HepG2 (cell line): ENCODE measurements at regions not wholly inside any gene's neighbourhood (a gene's known extent, or its start where the extent isn't known, plus 50 kb on each side); places are given as distances from the start of the nearest gene placed in this dataset.
A peak's percentile ranks its signal among the peaks of the same experiment; 100 is the strongest.

Experiments used
- CHCHD3 ChIP-seq: sonication (generic); formaldehyde crosslinking; IDR thresholded peaks from 2 replicates; pipeline ENCODE4 v1.8.0; 2022; ENCODE audit warnings: mild to moderate bottlenecking, missing genetic modification reagents, moderate library complexity
- CHD2 ChIP-seq: IDR thresholded peaks from 2 replicates; pipeline ENCODE4 v1.6.1; 2011; ENCODE audit warnings: low read depth, low read length, improper control_type of control experiment
- DNMT3B ChIP-seq: conservative IDR thresholded peaks from 2 replicates; pipeline ENCODE4 v1.6.1; 2016; ENCODE audit warnings: missing biosample characterization, control low read depth
- HES4 ChIP-seq: sonication (generic); formaldehyde crosslinking; IDR thresholded peaks from 2 replicates; pipeline ENCODE4 v1.9.0; 2021; ENCODE audit warnings: mild to moderate bottlenecking, missing genetic modification reagents, borderline replicate concordance
- HNRNPH1 ChIP-seq: fragments of 200-400 bp; formaldehyde crosslinking; optimal IDR thresholded peaks from 2 replicates; pipeline ENCODE3; 2017; ENCODE audit warnings: mild to moderate bottlenecking, low read depth, low read length
- HOXA7 ChIP-seq: sonication (generic); formaldehyde crosslinking; IDR thresholded peaks from 2 replicates; pipeline ENCODE4 v1.8.1; 2022; ENCODE audit warnings: mild to moderate bottlenecking, missing genetic modification reagents, moderate library complexity
- MATR3 ChIP-seq: sonication (generic); formaldehyde crosslinking; IDR thresholded peaks from 2 replicates; pipeline ENCODE4 v1.4.0; 2020; ENCODE audit warnings: missing genetic modification reagents
- MXD4 ChIP-seq: IDR thresholded peaks from 2 replicates; pipeline ENCODE4 v1.6.1; 2016; ENCODE audit warnings: mild to moderate bottlenecking, missing biosample characterization, missing genetic modification reagents
- NFYB ChIP-seq: sonication (generic); formaldehyde crosslinking; IDR thresholded peaks from 2 replicates; pipeline ENCODE4 v1.4.0; 2020; ENCODE audit warnings: missing genetic modification reagents
- SMARCC2 ChIP-seq: fragments of 450-650 bp; IDR thresholded peaks from 2 replicates; pipeline ENCODE4 v1.6.1; 2017; ENCODE audit warnings: antibody characterized with exemption, mild to moderate bottlenecking
- STAG1 ChIP-seq: sonication (generic); formaldehyde crosslinking; IDR thresholded peaks from 2 replicates; pipeline ENCODE4 v1.4.0; 2020; ENCODE audit warnings: missing genetic modification reagents
- TOE1 ChIP-seq: sonication (generic); formaldehyde crosslinking; IDR thresholded peaks from 2 replicates; pipeline ENCODE4 v1.4.0; 2020; ENCODE audit warnings: mild to moderate bottlenecking, missing genetic modification reagents
- ZC3H13 ChIP-seq: sonication (generic); formaldehyde crosslinking; IDR thresholded peaks from 2 replicates; pipeline ENCODE4 v1.8.1; 2023; ENCODE audit warnings: mild to moderate bottlenecking, missing genetic modification reagents, moderate library complexity
- ZNF124 ChIP-seq: sonication (generic); formaldehyde crosslinking; IDR thresholded peaks from 2 replicates; pipeline ENCODE4 v1.4.0; 2020; ENCODE audit warnings: missing genetic modification reagents
- ZNF17 ChIP-seq: sonication (generic); formaldehyde crosslinking; IDR thresholded peaks from 2 replicates; pipeline ENCODE4 v1.5.0; 2020; ENCODE audit warnings: mild to moderate bottlenecking, missing genetic modification reagents
- ZNF256 ChIP-seq: sonication (generic); formaldehyde crosslinking; conservative IDR thresholded peaks from 2 replicates; pipeline ENCODE4 v1.4.0; 2020; ENCODE audit warnings: missing genetic modification reagents
- ZNF382 ChIP-seq: sonication (generic); formaldehyde crosslinking; IDR thresholded peaks from 2 replicates; pipeline ENCODE4 v1.5.0; 2020; ENCODE audit warnings: missing genetic modification reagents, mild to moderate bottlenecking, borderline replicate concordance
- ZNF501 ChIP-seq: sonication (generic); formaldehyde crosslinking; IDR thresholded peaks from 2 replicates; pipeline ENCODE4 v1.5.1; 2020; ENCODE audit warnings: mild to moderate bottlenecking, moderate library complexity, missing genetic modification reagents
- ZNF543 ChIP-seq: sonication (generic); formaldehyde crosslinking; IDR thresholded peaks from 2 replicates; pipeline ENCODE4 v1.4.0; 2020; ENCODE audit warnings: mild to moderate bottlenecking, missing genetic modification reagents
- ZNF674 ChIP-seq: sonication (generic); formaldehyde crosslinking; IDR thresholded peaks from 2 replicates; pipeline ENCODE4 v1.5.0; 2020; ENCODE audit warnings: low read depth, mild to moderate bottlenecking, missing genetic modification reagents
- ZNF841 ChIP-seq: sonication (generic); formaldehyde crosslinking; IDR thresholded peaks from 2 replicates; pipeline ENCODE4 v1.8.1; 2023; ENCODE audit warnings: missing genetic modification reagents, borderline replicate concordance
- TF ChIP-seq, protein P1 (sequence below): IDR thresholded peaks from 2 replicates; pipeline ENCODE4 v1.6.1; 2016; ENCODE audit warnings: missing biosample characterization, missing genetic modification reagents, low read depth
- TF ChIP-seq, protein P2 (sequence below): sonication (generic); formaldehyde crosslinking; IDR thresholded peaks from 2 replicates; pipeline ENCODE4 v1.4.0; 2020; ENCODE audit warnings: missing genetic modification reagents
- TF ChIP-seq, protein P3 (sequence below): sonication (generic); formaldehyde crosslinking; IDR thresholded peaks from 2 replicates; pipeline ENCODE4 v1.4.0; 2020; ENCODE audit warnings: mild to moderate bottlenecking, low read depth, missing genetic modification reagents
- TF ChIP-seq, protein P4 (sequence below): IDR thresholded peaks from 2 replicates; pipeline ENCODE4 v1.6.1; 2018; ENCODE audit warnings: missing genetic modification reagents

DNA sequence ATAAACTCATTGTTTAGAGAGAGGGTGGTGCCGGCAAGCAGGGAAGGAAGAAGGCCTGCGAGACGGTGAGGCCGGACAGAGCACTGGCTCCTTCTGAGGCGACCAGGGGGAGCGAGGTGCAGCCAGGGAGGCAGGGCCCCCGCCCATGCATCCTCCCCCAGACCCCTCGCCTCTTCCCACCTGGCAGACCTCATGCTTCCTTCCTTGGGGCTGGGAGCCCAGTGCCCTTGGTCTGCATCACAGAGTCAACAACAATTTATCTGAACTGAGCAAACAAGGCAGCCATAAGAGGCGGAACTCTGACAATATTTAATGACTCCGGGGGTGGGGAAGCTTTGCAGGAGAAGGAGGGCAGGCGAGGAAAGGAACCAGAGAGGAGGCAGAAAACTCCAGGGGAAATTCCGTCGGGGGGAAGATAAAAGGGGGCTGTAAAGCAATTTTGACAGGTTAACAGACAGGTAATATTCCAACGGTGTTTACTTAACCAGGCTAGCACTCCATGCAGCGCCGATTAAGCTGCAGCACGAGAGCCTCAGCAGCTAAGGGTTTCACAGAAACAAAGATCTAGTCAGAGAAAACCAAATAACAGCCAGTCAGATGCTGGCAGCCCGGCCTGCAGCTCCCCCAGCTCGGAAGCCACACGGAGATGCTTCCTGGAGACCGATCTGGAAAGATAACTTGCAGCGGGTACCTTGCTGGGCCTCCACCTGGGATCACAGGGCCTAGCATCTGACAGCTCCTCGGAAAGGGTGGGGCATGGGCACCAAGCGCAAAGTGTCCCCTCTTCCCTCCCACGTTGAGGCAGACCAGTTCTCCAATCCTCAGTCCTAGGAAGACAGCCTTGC lies 398.2 kb downstream of the SOX9 start (continued):
- TF ChIP-seq, protein P1, sequence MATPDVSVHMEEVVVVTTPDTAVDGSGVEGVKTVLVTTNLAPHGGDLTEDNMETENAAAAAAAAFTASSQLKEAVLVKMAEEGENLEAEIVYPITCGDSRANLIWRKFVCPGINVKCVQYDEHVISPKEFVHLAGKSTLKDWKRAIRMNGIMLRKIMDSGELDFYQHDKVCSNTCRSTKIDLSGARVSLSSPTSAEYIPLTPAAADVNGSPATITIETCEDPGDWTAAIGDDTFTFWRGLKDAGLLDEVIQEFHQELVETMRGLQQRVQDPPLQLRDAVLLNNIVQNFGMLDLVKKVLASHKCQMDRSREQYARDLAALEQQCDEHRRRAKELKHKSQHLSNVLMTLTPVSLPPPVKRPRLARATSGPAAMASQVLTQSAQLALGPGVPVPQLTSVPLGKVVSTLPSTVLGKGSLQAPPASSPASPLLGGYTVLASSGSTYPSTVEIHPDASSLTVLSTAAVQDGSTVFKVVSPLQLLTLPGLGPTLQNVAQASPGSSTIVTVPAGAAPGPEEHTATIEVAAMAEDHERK (CRISPR knock-in tag): no peak; the same call in 1 of the 2 replicates
- TF ChIP-seq ZNF674 (CRISPR knock-in tag) (no peak), ZNF543 (no peak), CHCHD3 (CRISPR knock-in tag) (peak; percentile 83), TOE1 (no peak), DNMT3B (CRISPR knock-in tag) (peak; percentile 72; the same call in 1 of the 2 replicates), CHD2 (no peak), HOXA7 (CRISPR knock-in tag) (no peak), HES4 (0 out of 2 replicates have a peak, but pooled peaks have one; percentile 45), ZNF501 (CRISPR knock-in tag) (peak; percentile 91), ZC3H13 (CRISPR knock-in tag) (no peak), STAG1 (CRISPR knock-in tag) (peak; percentile 15), NFYB (CRISPR knock-in tag) (no peak; the same call in 1 of the 2 replicates), MATR3 (CRISPR knock-in tag) (no peak), SMARCC2 (no peak), MXD4 (CRISPR knock-in tag) (peak; percentile 79), ZNF17 (no peak), ZNF256 (no peak; the same call in 1 of the 2 replicates), HNRNPH1 (no peak), ZNF124 (peak; percentile 9; the same call in 1 of the 2 replicates), ZNF382 (CRISPR knock-in tag) (no peak), ZNF841 (CRISPR knock-in tag) (no peak)
- TF ChIP-seq, protein P2, sequence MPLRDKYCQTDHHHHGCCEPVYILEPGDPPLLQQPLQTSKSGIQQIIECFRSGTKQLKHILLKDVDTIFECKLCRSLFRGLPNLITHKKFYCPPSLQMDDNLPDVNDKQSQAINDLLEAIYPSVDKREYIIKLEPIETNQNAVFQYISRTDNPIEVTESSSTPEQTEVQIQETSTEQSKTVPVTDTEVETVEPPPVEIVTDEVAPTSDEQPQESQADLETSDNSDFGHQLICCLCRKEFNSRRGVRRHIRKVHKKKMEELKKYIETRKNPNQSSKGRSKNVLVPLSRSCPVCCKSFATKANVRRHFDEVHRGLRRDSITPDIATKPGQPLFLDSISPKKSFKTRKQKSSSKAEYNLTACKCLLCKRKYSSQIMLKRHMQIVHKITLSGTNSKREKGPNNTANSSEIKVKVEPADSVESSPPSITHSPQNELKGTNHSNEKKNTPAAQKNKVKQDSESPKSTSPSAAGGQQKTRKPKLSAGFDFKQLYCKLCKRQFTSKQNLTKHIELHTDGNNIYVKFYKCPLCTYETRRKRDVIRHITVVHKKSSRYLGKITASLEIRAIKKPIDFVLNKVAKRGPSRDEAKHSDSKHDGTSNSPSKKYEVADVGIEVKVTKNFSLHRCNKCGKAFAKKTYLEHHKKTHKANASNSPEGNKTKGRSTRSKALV (CRISPR knock-in tag): no peak
- TF ChIP-seq, protein P3, sequence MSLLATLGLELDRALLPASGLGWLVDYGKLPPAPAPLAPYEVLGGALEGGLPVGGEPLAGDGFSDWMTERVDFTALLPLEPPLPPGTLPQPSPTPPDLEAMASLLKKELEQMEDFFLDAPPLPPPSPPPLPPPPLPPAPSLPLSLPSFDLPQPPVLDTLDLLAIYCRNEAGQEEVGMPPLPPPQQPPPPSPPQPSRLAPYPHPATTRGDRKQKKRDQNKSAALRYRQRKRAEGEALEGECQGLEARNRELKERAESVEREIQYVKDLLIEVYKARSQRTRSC (CRISPR knock-in tag): no peak
- TF ChIP-seq, protein P4, sequence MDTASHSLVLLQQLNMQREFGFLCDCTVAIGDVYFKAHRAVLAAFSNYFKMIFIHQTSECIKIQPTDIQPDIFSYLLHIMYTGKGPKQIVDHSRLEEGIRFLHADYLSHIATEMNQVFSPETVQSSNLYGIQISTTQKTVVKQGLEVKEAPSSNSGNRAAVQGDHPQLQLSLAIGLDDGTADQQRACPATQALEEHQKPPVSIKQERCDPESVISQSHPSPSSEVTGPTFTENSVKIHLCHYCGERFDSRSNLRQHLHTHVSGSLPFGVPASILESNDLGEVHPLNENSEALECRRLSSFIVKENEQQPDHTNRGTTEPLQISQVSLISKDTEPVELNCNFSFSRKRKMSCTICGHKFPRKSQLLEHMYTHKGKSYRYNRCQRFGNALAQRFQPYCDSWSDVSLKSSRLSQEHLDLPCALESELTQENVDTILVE: no peak
